ENCODE measurements at regions not wholly inside any gene's neighbourhood (a gene's known extent, or its start where the extent isn't known, plus 50 kb on each side); places are given as distances from the start of the nearest gene placed in this dataset.

DNA sequence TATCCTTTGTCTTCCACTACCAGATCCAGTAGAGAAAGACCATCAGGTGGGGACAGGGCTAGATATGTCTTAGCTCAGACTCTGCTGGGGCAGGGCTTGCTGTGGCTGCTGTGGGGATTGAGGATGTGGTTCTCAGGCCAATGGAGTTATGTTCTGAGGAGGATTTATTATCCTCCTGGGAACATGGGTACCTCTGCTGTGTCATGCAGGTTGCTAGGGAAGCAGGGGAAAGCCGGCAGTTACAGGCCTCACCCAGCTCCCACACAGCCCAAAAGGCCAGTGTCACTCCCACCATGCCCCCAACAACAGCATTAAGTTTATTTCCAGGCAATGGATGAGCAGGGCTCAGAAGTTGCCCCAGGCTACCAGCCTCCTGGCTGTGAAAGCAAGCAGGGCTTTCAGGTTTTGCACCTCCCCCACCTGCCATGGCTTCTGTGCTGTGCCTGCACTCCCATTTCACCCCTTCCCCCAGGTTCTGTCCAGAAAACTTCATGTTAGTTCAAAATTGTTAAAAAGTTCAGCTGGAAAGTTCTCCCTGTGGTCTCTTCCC lies 879.9 kb downstream of the ARAP2 start:
- Histone ChIP-seq H3K79me2 (ENCODE audit: insufficient read depth, low read depth, low read length) (no peaks in the 10 kb centered on the region), H3K27ac (ENCODE audit: low read depth, low read length, poor library complexity, severe bottlenecking) (no peak overlapping the region), H3K9me2 (ENCODE audit: insufficient read depth, low read length) (no peaks in the 10 kb centered on the region), H3K4me2 (ENCODE audit: low read length) (no peak overlapping the region), H3K9me3 (ENCODE audit: low read length) (peaks cover 4% of the 10 kb centered on the region; the same call in 1 of the 2 replicates), H3K36me3 (ENCODE audit: insufficient read depth, low read length) (no peaks in the 10 kb centered on the region), H3K4me1 (ENCODE audit: insufficient read depth, low read length, poor library complexity, severe bottlenecking) (no peaks in the 10 kb centered on the region), H2AFZ (ENCODE audit: low read length) (no peak overlapping the region), H3K4me3 (ENCODE audit: low read depth, low read length, poor library complexity, severe bottlenecking) (no peak overlapping the region), H4K20me1 (ENCODE audit: insufficient read depth, low read length) (no peaks in the 10 kb centered on the region)
- BruUV-seq (replicated peaks) = no TSS peak
- ChIA-PET CTCF (ENCODE audit: unreplicated experiment) (no interaction called here), POLR2A (interaction anchor here (0.7 kb wide), 1 partner anchor 287 kb away, joined by 3 read pairs; no protein-coding TSS in a partner anchor)
- intact Hi-C loops (cut with micrococcal nuclease; ENCODE audit: unreplicated experiment) = no loop called here
- DNase-seq (ENCODE audit: low spot score) = no peak
- TF ChIP-seq EZH2phosphoT487 (IDR thresholded peaks at IDR 0.05; ENCODE audit: borderline replicate concordance, low read depth, low read length) = no peak
- TF ChIP-seq, protein P1, sequence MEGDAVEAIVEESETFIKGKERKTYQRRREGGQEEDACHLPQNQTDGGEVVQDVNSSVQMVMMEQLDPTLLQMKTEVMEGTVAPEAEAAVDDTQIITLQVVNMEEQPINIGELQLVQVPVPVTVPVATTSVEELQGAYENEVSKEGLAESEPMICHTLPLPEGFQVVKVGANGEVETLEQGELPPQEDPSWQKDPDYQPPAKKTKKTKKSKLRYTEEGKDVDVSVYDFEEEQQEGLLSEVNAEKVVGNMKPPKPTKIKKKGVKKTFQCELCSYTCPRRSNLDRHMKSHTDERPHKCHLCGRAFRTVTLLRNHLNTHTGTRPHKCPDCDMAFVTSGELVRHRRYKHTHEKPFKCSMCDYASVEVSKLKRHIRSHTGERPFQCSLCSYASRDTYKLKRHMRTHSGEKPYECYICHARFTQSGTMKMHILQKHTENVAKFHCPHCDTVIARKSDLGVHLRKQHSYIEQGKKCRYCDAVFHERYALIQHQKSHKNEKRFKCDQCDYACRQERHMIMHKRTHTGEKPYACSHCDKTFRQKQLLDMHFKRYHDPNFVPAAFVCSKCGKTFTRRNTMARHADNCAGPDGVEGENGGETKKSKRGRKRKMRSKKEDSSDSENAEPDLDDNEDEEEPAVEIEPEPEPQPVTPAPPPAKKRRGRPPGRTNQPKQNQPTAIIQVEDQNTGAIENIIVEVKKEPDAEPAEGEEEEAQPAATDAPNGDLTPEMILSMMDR (conservative IDR thresholded peaks at IDR 0.05; ENCODE audit: low read length) = no peak

DNA sequence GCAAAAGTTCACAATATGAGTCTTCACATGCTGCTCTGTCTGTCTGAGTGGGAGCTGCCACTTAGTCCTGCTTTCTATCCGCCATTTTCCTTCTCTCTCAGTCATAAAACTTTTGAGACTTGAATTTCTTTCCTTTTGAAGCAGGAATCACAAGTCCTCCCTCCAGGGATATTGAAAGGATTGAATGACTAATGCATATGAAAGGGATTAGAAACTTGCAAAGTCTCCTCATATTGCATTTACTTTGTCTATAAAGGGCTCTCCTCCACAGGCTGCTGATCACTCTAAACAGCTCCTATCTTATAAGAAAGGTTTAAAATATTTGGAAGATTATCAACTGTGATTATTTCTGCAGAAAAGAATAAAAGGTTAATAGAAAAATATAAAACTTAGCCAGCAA lies 879.1 kb downstream of the ARAP2 start:
- ChIA-PET POLR2A (no interaction called here), CTCF (ENCODE audit: unreplicated experiment) (no interaction called here)
- Histone ChIP-seq H3K9me2 (ENCODE audit: insufficient read depth, low read length) (no peaks in the 10 kb centered on the region), H3K36me3 (ENCODE audit: insufficient read depth, low read length) (no peaks in the 10 kb centered on the region), H4K20me1 (ENCODE audit: insufficient read depth, low read length) (no peaks in the 10 kb centered on the region), H3K9me3 (ENCODE audit: low read length) (peaks cover 4% of the 10 kb centered on the region; the same call in 1 of the 2 replicates), H3K4me1 (ENCODE audit: insufficient read depth, low read length, poor library complexity, severe bottlenecking) (no peaks in the 10 kb centered on the region), H3K4me2 (ENCODE audit: low read length) (no peak overlapping the region), H3K79me2 (ENCODE audit: insufficient read depth, low read depth, low read length) (no peaks in the 10 kb centered on the region), H3K4me3 (ENCODE audit: low read depth, low read length, poor library complexity, severe bottlenecking) (no peak overlapping the region), H2AFZ (ENCODE audit: low read length) (no peak overlapping the region), H3K27ac (ENCODE audit: low read depth, low read length, poor library complexity, severe bottlenecking) (no peak overlapping the region)
- intact Hi-C loops (cut with micrococcal nuclease; ENCODE audit: unreplicated experiment) = no loop called here
- no TSS peak for BruUV-seq (replicated peaks)
- DNase-seq (ENCODE audit: low spot score) = no peak
- no peak for TF ChIP-seq EZH2phosphoT487 (IDR thresholded peaks at IDR 0.05; ENCODE audit: borderline replicate concordance, low read depth, low read length)
- TF ChIP-seq, protein P1 (conservative IDR thresholded peaks at IDR 0.05; ENCODE audit: low read length) = no peak

DNA sequence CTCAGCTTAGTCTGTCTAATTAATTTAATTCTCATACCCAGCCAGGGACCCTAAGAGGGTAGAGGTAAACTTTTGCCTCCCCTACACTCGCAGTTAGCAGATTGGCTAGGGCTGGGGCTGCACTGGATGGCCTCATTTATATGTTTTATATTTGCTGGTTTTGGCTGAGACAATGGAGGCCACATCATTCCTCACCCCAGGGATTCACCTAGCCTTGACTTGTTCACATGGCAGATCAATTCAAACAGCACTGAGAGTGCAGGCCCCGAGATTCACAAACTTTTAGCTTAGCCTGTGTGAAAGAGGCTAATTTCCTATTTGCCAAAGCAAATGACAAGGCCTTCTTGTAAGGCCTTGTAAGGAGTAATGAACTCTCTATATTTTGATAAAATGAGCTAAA lies 844.4 kb downstream of the ARAP2 start:
- BruUV-seq (replicated peaks) = no TSS peak
- Histone ChIP-seq H3K4me3 (ENCODE audit: low read depth, low read length, poor library complexity, severe bottlenecking) (no peak overlapping the region), H3K4me2 (ENCODE audit: low read length) (no peak overlapping the region), H3K9me3 (ENCODE audit: low read length) (no peaks in the 10 kb centered on the region), H3K79me2 (ENCODE audit: insufficient read depth, low read depth, low read length) (no peaks in the 10 kb centered on the region), H2AFZ (ENCODE audit: low read length) (no peak overlapping the region), H3K36me3 (ENCODE audit: insufficient read depth, low read length) (no peaks in the 10 kb centered on the region), H4K20me1 (ENCODE audit: insufficient read depth, low read length) (no peaks in the 10 kb centered on the region), H3K9me2 (ENCODE audit: insufficient read depth, low read length) (no peaks in the 10 kb centered on the region), H3K27ac (ENCODE audit: low read depth, low read length, poor library complexity, severe bottlenecking) (no peak overlapping the region), H3K4me1 (ENCODE audit: insufficient read depth, low read length, poor library complexity, severe bottlenecking) (no peaks in the 10 kb centered on the region)
- POLR2A ChIA-PET = no interaction called here
- intact Hi-C loops (cut with micrococcal nuclease; ENCODE audit: unreplicated experiment) = no loop called here
- DNase-seq (ENCODE audit: low spot score) = no peak
- CTCF ChIA-PET (ENCODE audit: unreplicated experiment) = no interaction called here
- TF ChIP-seq, protein P1 (conservative IDR thresholded peaks at IDR 0.05; ENCODE audit: low read length) = no peak
- no peak for TF ChIP-seq EZH2phosphoT487 (IDR thresholded peaks at IDR 0.05; ENCODE audit: borderline replicate concordance, low read depth, low read length)
